Small intestine (tissue), 7 donors: ENCODE measurements at regions not wholly inside any gene's neighbourhood (a gene's known extent, or its start where the extent isn't known, plus 50 kb on each side); places are given as distances from the start of the nearest gene placed in this dataset.

Experiments
- DNase-seq, 2 donors: peaks; one replicate each; pipeline versions ENCODE4 v3.0.0 to v3.0.0-alpha.2; 2013
- FAIRE-seq: peaks from 2 replicates; lab custom pipeline; 2012; peaks lifted over from hg19 to GRCh38; lab: Jason Lieb, UNC
- H3K27ac ChIP-seq, 3 donors: one replicate each; pipeline ENCODE4 v1.5.1; 2013; ENCODE audit warnings: low read length in 2 of 3, mild to moderate bottlenecking in 2 of 3, control low read depth in 1 of 3, inconsistent platforms in 1 of 3, low read depth in 1 of 3, moderate library complexity in 1 of 3
- H3K27me3 ChIP-seq, 3 donors: one replicate each; pipeline ENCODE4 v1.6.1; 2013; ENCODE audit warnings: low read length in 3 of 3, inconsistent platforms in 1 of 3; ENCODE audit not compliant: control insufficient read depth in 3 of 3, insufficient read depth in 3 of 3
- H3K36me3 ChIP-seq, 3 donors: one replicate each; pipeline ENCODE4 v1.6.1; 2013; ENCODE audit warnings: low read length in 3 of 3, inconsistent platforms in 1 of 3, low read depth in 1 of 3, mild to moderate bottlenecking in 1 of 3, moderate library complexity in 1 of 3; ENCODE audit not compliant: control insufficient read depth in 3 of 3, insufficient read depth in 2 of 3
- H3K4me1 ChIP-seq, 3 donors: one replicate each; pipeline ENCODE4 v1.6.1; 2013; ENCODE audit warnings: low read length in 2 of 3, inconsistent platforms in 1 of 3, low read depth in 1 of 3, mild to moderate bottlenecking in 1 of 3, moderate library complexity in 1 of 3; ENCODE audit not compliant: control insufficient read depth in 3 of 3, insufficient read depth in 2 of 3
- H3K4me3 ChIP-seq, 3 donors: one replicate each; pipeline ENCODE4 v1.5.1; 2013; ENCODE audit warnings: low read length in 3 of 3, control low read depth in 1 of 3, inconsistent platforms in 1 of 3, low read depth in 1 of 3, mild to moderate bottlenecking in 1 of 3, moderate library complexity in 1 of 3
- H3K9me3 ChIP-seq, 2 donors: one replicate each; pipeline ENCODE4 v1.6.1; 2013; ENCODE audit warnings: low read depth in 1 of 2, low read length in 1 of 2; ENCODE audit not compliant: control insufficient read depth in 2 of 2, insufficient read depth in 1 of 2
- WGBS, 3 donors: extraction: QIAGEN DNeasy Blood & Tissue Kit; methylation state at CpG; one replicate each; pipeline ENCODE4 v1.1.7; 2013; 5-methylcytosine and 5-hydroxymethylcytosine counted together
- donor health status: healthy with polysubstance abuse.
- donor health status: control.
- donor health status: control.
- donor health status: Bipolar disorder and iron deficiency.
- donor health status: healthy.

GRCh38 chr3:15948388-15948787 lies 150.6 kb upstream of the ANKRD28 start:
- Histone ChIP-seq H3K27ac (no peak overlapping the region), H3K27me3 (no peaks in the 10 kb centered on the region), H3K4me1 (no peaks in the 10 kb centered on the region), H3K4me3 (no peak overlapping the region), H3K36me3 (no peaks in the 10 kb centered on the region), H3K9me3 (no peaks in the 10 kb centered on the region)
- DNase-seq (no peak), FAIRE-seq (no peak)
- WGBS, 3 donors = 77 to 86% (median 86%) methylated on average over 1 of the region's 1 CpG

DNA sequence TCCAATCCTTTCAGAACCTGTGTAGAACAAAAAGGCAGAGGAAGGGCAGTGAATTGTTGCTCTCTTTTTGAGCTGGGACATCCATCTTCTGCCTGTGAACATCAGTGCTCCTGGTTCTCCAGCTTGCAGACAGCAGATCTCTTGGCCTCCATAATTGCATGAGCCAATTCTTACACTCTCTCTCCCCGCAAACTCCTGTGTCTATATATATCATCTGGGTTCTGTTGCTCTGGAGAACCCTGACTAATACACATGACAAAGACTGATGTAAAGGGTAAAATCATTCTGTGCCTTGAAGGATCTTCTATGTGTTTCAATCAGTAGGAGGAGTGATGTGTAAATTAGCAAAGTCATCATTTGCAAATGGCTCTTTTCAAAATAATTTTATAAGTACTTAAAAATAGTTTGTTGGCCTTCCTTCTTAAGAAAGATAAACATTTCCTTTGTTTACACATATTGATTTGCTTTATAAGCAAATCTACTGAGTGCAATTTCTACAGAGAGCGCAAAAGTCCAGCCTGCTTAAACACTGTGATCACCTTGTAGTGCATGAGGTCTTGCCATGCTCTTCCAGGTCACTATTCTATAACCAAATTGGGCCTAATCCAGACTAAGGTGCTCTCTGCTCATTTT lies 154.9 kb upstream of the ANKRD28 start:
- no peaks in the 10 kb centered on the region for H3K9me3 ChIP-seq
- H3K4me3 ChIP-seq = no peak overlapping the region
- no peaks in the 10 kb centered on the region for H3K36me3 ChIP-seq
- FAIRE-seq (no peak), DNase-seq (no peak)
- 87 to 97% (median 90%) methylated on average over 2 of the region's 2 CpGs for WGBS, 3 donors
- H3K4me1 ChIP-seq = no peaks in the 10 kb centered on the region
- no peak overlapping the region for H3K27ac ChIP-seq
- no peaks in the 10 kb centered on the region for H3K27me3 ChIP-seq

- Histone ChIP-seq H3K4me1 (no peaks in the 10 kb centered on the region), H3K27me3 (no peaks in the 10 kb centered on the region), H3K27ac (no peak overlapping the region), H3K4me3 (no peak overlapping the region), H3K36me3 (no peaks in the 10 kb centered on the region), H3K9me3 (no peaks in the 10 kb centered on the region)
- DNase-seq (no peak), FAIRE-seq (no peak)
Observed at GRCh38 chr3:15953841-15954240, 156.1 kb upstream of the ANKRD28 start.

GRCh38 chr3:15955968-15956367 lies 158.2 kb upstream of the ANKRD28 start:
- no peaks in the 10 kb centered on the region for H3K4me1 ChIP-seq
- WGBS, 3 donors = 57 to 94% (median 62%) methylated on average over 1 of the region's 1 CpG
- H3K27me3 ChIP-seq = no peaks in the 10 kb centered on the region
- no peak for FAIRE-seq
- H3K36me3 ChIP-seq = no peaks in the 10 kb centered on the region
- no peak overlapping the region for H3K4me3 ChIP-seq
- no peaks in the 10 kb centered on the region for H3K9me3 ChIP-seq
- H3K27ac ChIP-seq = no peak overlapping the region
- DNase-seq = no peak

GRCh38 chr3:15958692-15959433 lies 161.1 kb upstream of the ANKRD28 start:
- Histone ChIP-seq H3K9me3 (no peaks in the 10 kb centered on the region), H3K36me3 (no peaks in the 10 kb centered on the region), H3K4me3 (no peak overlapping the region), H3K4me1 (peaks cover 0 to 2% (median 0%) of the 10 kb centered on the region in 3 donors), H3K27me3 (no peaks in the 10 kb centered on the region), H3K27ac (no peak overlapping the region)
- no peak for DNase-seq
- FAIRE-seq = no peak
- WGBS, 3 donors = 82 to 88% (median 85%) methylated on average over 3 of the region's 3 CpGs

GRCh38 chr3:15959434-15959811 lies 161.6 kb upstream of the ANKRD28 start:
- no peak overlapping the region for H3K4me3 ChIP-seq
- peaks cover 0 to 4% (median 0%) of the 10 kb centered on the region in 3 donors for H3K4me1 ChIP-seq
- 63 to 97% (median 84%) methylated on average over 2 of the region's 2 CpGs for WGBS, 3 donors
- H3K27me3 ChIP-seq = no peaks in the 10 kb centered on the region
- FAIRE-seq (no peak), DNase-seq (no peak)
- no peaks in the 10 kb centered on the region for H3K9me3 ChIP-seq
- no peaks in the 10 kb centered on the region for H3K36me3 ChIP-seq
- H3K27ac ChIP-seq = no peak overlapping the region

DNA sequence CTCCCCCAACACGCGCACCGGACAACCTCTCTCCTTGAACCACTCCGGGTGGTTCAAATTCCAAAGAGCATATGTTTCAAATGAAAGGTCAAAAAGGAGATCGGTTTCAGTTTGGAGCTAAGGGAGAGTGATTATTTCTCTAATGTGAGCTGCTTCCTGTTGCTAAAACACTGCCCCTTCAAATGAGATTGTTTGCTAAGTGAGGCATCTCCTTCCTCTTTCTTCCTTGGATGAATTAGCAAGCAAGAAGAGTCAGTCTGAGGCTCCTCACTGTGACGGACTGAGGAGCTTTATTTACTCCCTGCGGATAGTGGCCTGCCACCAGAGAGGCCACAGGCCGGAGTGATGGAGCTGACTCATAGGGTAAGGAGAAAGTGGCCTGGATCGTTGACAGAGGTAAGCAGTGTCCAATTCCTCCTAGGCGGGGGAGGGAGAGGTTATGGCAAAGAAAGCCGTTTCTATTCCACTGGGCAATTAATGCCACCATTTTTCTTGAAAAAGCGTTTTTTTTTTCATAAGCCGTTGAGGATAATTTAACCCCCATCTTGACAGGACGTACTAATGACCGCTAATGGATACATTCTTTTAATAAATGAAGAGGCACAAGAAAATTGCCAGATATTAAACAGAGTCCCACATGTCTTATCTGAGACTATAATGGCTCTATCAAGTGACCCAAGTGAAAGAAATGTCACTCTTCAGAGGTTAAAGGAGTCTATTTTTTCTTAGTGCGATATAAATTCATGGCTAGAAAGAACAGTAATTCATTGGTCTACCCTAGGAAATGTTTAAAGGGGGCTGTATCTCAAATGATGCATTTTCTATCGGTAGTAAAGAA lies 167.0 kb upstream of the ANKRD28 start:
- Histone ChIP-seq H3K9me3 (no peaks in the 10 kb centered on the region), H3K4me1 (peaks cover 0 to 4% (median 2%) of the 10 kb centered on the region in 3 donors), H3K4me3 (no peak overlapping the region), H3K27ac (peak overlapping the region in 2 of 3 donors; percentile 2 to 41), H3K36me3 (no peaks in the 10 kb centered on the region), H3K27me3 (no peaks in the 10 kb centered on the region)
- WGBS, 3 donors = 52 to 64% (median 62%) methylated on average over 17 of the region's 17 CpGs
- DNase-seq (peak; percentile 11 to 54), FAIRE-seq (no peak)

DNA sequence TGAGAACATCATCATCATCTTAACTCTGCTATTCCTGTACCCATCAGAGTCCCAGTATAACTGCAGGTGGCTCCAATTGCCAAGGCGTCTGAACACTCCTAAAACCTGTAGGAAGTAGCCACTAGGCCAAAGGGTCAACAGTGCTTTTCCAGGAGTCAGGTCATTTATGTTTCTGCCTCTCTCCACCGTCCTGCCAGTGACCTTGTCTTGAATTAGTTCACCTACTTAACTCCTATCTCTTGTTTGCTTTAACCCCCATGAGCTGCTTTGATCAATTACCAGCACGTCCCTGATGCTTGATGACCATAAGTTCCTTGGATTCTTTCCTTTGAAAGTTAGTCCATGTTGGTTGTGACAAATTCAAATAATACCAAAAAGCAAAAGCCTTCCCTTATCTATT lies 169.8 kb upstream of the ANKRD28 start:
- Histone ChIP-seq H3K27me3 (no peaks in the 10 kb centered on the region), H3K36me3 (no peaks in the 10 kb centered on the region), H3K4me1 (peaks cover 0 to 4% (median 2%) of the 10 kb centered on the region in 3 donors), H3K9me3 (no peaks in the 10 kb centered on the region), H3K27ac (no peak overlapping the region), H3K4me3 (no peak overlapping the region)
- DNase-seq = no peak
- 50 to 70% (median 55%) methylated on average over 3 of the region's 3 CpGs for WGBS, 3 donors
- FAIRE-seq = no peak
